Activated CD4-positive, alpha-beta memory T cell treated with anti-CD3 and anti-CD28 coated beads for 36 hours (primary cell): ENCODE measurements at regions not wholly inside any gene's neighbourhood (a gene's known extent, or its start where the extent isn't known, plus 50 kb on each side); places are given as distances from the start of the nearest gene placed in this dataset.

ENCODE experiments used
- CTCF ChIA-PET: fragments of 350-600 bp; sonication (Branson Sonifier 250); formaldehyde crosslinking; loops from one replicate; lab custom pipeline; 2021; ENCODE audit warnings: antibody characterized with exemption, inconsistent platforms; lab: Charles Lee
- POLR2A ChIA-PET: fragments of 350-600 bp; sonication (Branson Sonifier 250); formaldehyde crosslinking; loops from one replicate; lab custom pipeline; 2021; ENCODE audit warnings: antibody characterized with exemption; lab: Charles Lee
- DNase-seq: peaks from one replicate; pipeline ENCODE4 v3.0.0-alpha.2; 2020
- H3K27ac Mint-ChIP-seq: one replicate; pipeline ENCODE4 v1.8.0; 2021; ENCODE audit warnings: mixed read lengths
- H3K27me3 Mint-ChIP-seq: one replicate; pipeline ENCODE4 v1.8.0; 2021; ENCODE audit warnings: mixed read lengths
- H3K36me3 Mint-ChIP-seq: one replicate; pipeline ENCODE4 v1.8.0; 2021; ENCODE audit warnings: mixed read lengths
- H3K4me1 Mint-ChIP-seq: one replicate; pipeline ENCODE4 v1.8.0; 2021; ENCODE audit warnings: low read depth, mixed read lengths
- H3K4me3 Mint-ChIP-seq: one replicate; pipeline ENCODE4 v1.8.0; 2021; ENCODE audit warnings: mild to moderate bottlenecking, mixed read lengths
- H3K9me3 Mint-ChIP-seq: one replicate; pipeline ENCODE4 v1.8.0; 2021; ENCODE audit warnings: mixed read lengths
- intact Hi-C: fragments of 100-400 bp; cut with micrococcal nuclease; formaldehyde crosslinking; loops from one replicate; pipeline ENCODE4 v1.15.1; 2023

GRCh38 chr13:104408733-104409132, 1342.5 kb upstream of the SLC10A2 start:
- no peak for DNase-seq
- H3K4me1 Mint-ChIP-seq = no peaks in the 10 kb centered on the region
- peaks cover 3% of the 10 kb centered on the region for H3K9me3 Mint-ChIP-seq
- no peaks in the 10 kb centered on the region for H3K27me3 Mint-ChIP-seq
- CTCF ChIA-PET = no interaction called here
- H3K27ac Mint-ChIP-seq = no peak overlapping the region
- H3K4me3 Mint-ChIP-seq = no peak overlapping the region
- POLR2A ChIA-PET = no interaction called here
- intact Hi-C loops = no loop called here
- H3K36me3 Mint-ChIP-seq = no peaks in the 10 kb centered on the region

GRCh38 chr13:104404325-104404724, 1338.1 kb upstream of the SLC10A2 start:
- no peak for DNase-seq
- no peaks in the 10 kb centered on the region for H3K27me3 Mint-ChIP-seq
- intact Hi-C loops = no loop called here
- ChIA-PET CTCF (no interaction called here), POLR2A (no interaction called here)
- H3K27ac Mint-ChIP-seq = no peak overlapping the region
- no peaks in the 10 kb centered on the region for H3K4me1 Mint-ChIP-seq
- peaks cover 3% of the 10 kb centered on the region for H3K9me3 Mint-ChIP-seq
- no peak overlapping the region for H3K4me3 Mint-ChIP-seq
- H3K36me3 Mint-ChIP-seq = no peaks in the 10 kb centered on the region

- Mint-ChIP-seq H3K27ac (no peak overlapping the region), H3K4me1 (no peaks in the 10 kb centered on the region)
Measured at GRCh38 chr13:104389691-104390090, 1323.5 kb upstream of the SLC10A2 start.

GRCh38 chr13:104387510-104387909, 1321.3 kb upstream of the SLC10A2 start:
- intact Hi-C loops = no loop called here
- ChIA-PET POLR2A (no interaction called here), CTCF (no interaction called here)
- Mint-ChIP-seq H3K4me1 (no peaks in the 10 kb centered on the region), H3K4me3 (no peak overlapping the region), H3K9me3 (peaks cover 17% of the 10 kb centered on the region), H3K27me3 (no peaks in the 10 kb centered on the region), H3K36me3 (no peaks in the 10 kb centered on the region), H3K27ac (no peak overlapping the region)
- no peak for DNase-seq

More at GRCh38 chr13:104389691-104390090, 1323.5 kb upstream of the SLC10A2 start:
- Mint-ChIP-seq H3K4me3 (no peak overlapping the region), H3K27me3 (no peaks in the 10 kb centered on the region), H3K36me3 (no peaks in the 10 kb centered on the region), H3K9me3 (peaks cover 19% of the 10 kb centered on the region)
- ChIA-PET CTCF (no interaction called here), POLR2A (no interaction called here)
- no peak for DNase-seq
- intact Hi-C loops = no loop called here

GRCh38 chr13:104385404-104385803, 1319.2 kb upstream of the SLC10A2 start:
- no peaks in the 10 kb centered on the region for H3K4me1 Mint-ChIP-seq
- no peak overlapping the region for H3K27ac Mint-ChIP-seq
- DNase-seq = no peak
- intact Hi-C loops = no loop called here
- H3K27me3 Mint-ChIP-seq = no peaks in the 10 kb centered on the region
- H3K36me3 Mint-ChIP-seq = no peaks in the 10 kb centered on the region
- H3K4me3 Mint-ChIP-seq = no peak overlapping the region
- H3K9me3 Mint-ChIP-seq = peaks cover 5% of the 10 kb centered on the region
- ChIA-PET POLR2A (no interaction called here), CTCF (no interaction called here)

- DNase-seq = no peak
- H3K9me3 Mint-ChIP-seq = peaks cover 6% of the 10 kb centered on the region
- H3K27ac Mint-ChIP-seq = no peak overlapping the region
- no peaks in the 10 kb centered on the region for H3K4me1 Mint-ChIP-seq
- H3K4me3 Mint-ChIP-seq = no peak overlapping the region
- no peaks in the 10 kb centered on the region for H3K36me3 Mint-ChIP-seq
- POLR2A ChIA-PET = no interaction called here
- intact Hi-C loops = no loop called here
- CTCF ChIA-PET = no interaction called here
- H3K27me3 Mint-ChIP-seq = no peaks in the 10 kb centered on the region
Measured at GRCh38 chr13:104382951-104383350, 1316.7 kb upstream of the SLC10A2 start.

- DNase-seq = no peak
- ChIA-PET CTCF (no interaction called here), POLR2A (no interaction called here)
- Mint-ChIP-seq H3K4me3 (no peak overlapping the region), H3K27me3 (no peaks in the 10 kb centered on the region), H3K4me1 (no peaks in the 10 kb centered on the region), H3K9me3 (peaks cover 4% of the 10 kb centered on the region), H3K36me3 (no peaks in the 10 kb centered on the region), H3K27ac (no peak overlapping the region)
- intact Hi-C loops = no loop called here
Measured at GRCh38 chr13:104376588-104376987, 1310.4 kb upstream of the SLC10A2 start.

- intact Hi-C loops = no loop called here
- ChIA-PET CTCF (no interaction called here), POLR2A (no interaction called here)
- H3K36me3 Mint-ChIP-seq = no peaks in the 10 kb centered on the region
- H3K4me3 Mint-ChIP-seq = no peak overlapping the region
- H3K27me3 Mint-ChIP-seq = no peaks in the 10 kb centered on the region
- no peaks in the 10 kb centered on the region for H3K4me1 Mint-ChIP-seq
- peaks cover 4% of the 10 kb centered on the region for H3K9me3 Mint-ChIP-seq
- DNase-seq = no peak
- no peak overlapping the region for H3K27ac Mint-ChIP-seq
Measured at GRCh38 chr13:104375614-104376013, 1309.4 kb upstream of the SLC10A2 start.

- ChIA-PET POLR2A (no interaction called here), CTCF (interaction anchor here (0.8 kb wide), 1 partner anchor 25 kb away, joined by 4 read pairs; no protein-coding TSS in a partner anchor)
- intact Hi-C loops = no loop called here
- Mint-ChIP-seq H3K27me3 (no peaks in the 10 kb centered on the region), H3K36me3 (no peaks in the 10 kb centered on the region), H3K4me1 (no peaks in the 10 kb centered on the region), H3K27ac (no peak overlapping the region), H3K4me3 (no peak overlapping the region), H3K9me3 (no peaks in the 10 kb centered on the region)
- DNase-seq = no peak
Measured at GRCh38 chr13:104372095-104372655, 1306.0 kb upstream of the SLC10A2 start.

GRCh38 chr13:104365430-104365829, 1299.2 kb upstream of the SLC10A2 start:
- Mint-ChIP-seq H3K27ac (no peak overlapping the region), H3K36me3 (no peaks in the 10 kb centered on the region), H3K27me3 (no peaks in the 10 kb centered on the region), H3K9me3 (peaks cover 4% of the 10 kb centered on the region), H3K4me3 (no peak overlapping the region), H3K4me1 (no peaks in the 10 kb centered on the region)
- POLR2A ChIA-PET = no interaction called here
- no peak for DNase-seq
- CTCF ChIA-PET = no interaction called here
- intact Hi-C loops = no loop called here

GRCh38 chr13:104357672-104358354, 1291.6 kb upstream of the SLC10A2 start:
- H3K27me3 Mint-ChIP-seq = no peaks in the 10 kb centered on the region
- no peak overlapping the region for H3K4me3 Mint-ChIP-seq
- no peaks in the 10 kb centered on the region for H3K36me3 Mint-ChIP-seq
- ChIA-PET CTCF (no interaction called here), POLR2A (no interaction called here)
- H3K27ac Mint-ChIP-seq = no peak overlapping the region
- no peak for DNase-seq
- H3K4me1 Mint-ChIP-seq = no peaks in the 10 kb centered on the region
- intact Hi-C loops = no loop called here
- H3K9me3 Mint-ChIP-seq = peaks cover 6% of the 10 kb centered on the region

GRCh38 chr13:104357174-104357573, 1291.0 kb upstream of the SLC10A2 start:
- DNase-seq = no peak
- no peaks in the 10 kb centered on the region for H3K4me1 Mint-ChIP-seq
- no peak overlapping the region for H3K27ac Mint-ChIP-seq
- POLR2A ChIA-PET = no interaction called here
- H3K9me3 Mint-ChIP-seq = peaks cover 6% of the 10 kb centered on the region
- no peak overlapping the region for H3K4me3 Mint-ChIP-seq
- intact Hi-C loops = no loop called here
- no peaks in the 10 kb centered on the region for H3K36me3 Mint-ChIP-seq
- CTCF ChIA-PET = no interaction called here
- H3K27me3 Mint-ChIP-seq = no peaks in the 10 kb centered on the region

- Mint-ChIP-seq H3K36me3 (no peaks in the 10 kb centered on the region), H3K27me3 (no peaks in the 10 kb centered on the region), H3K4me1 (no peaks in the 10 kb centered on the region), H3K9me3 (peaks cover 4% of the 10 kb centered on the region), H3K27ac (no peak overlapping the region), H3K4me3 (no peak overlapping the region)
- ChIA-PET CTCF (no interaction called here), POLR2A (no interaction called here)
- intact Hi-C loops = no loop called here
- DNase-seq = no peak
Measured at GRCh38 chr13:104355041-104355670, 1288.9 kb upstream of the SLC10A2 start.
